Stimulated activated CD8-positive, alpha-beta memory T cell treated with anti-CD3 and anti-CD28 coated beads, Interleukin-12 subunit alpha, Interleukin-12 subunit beta, amount 100 ng/mL, for 4 hours (primary cell): ENCODE measurements at regions not wholly inside any gene's neighbourhood (a gene's known extent, or its start where the extent isn't known, plus 50 kb on each side); places are given as distances from the start of the nearest gene placed in this dataset.
"Not testable (repeated sequence)": the region's sequence is repeated elsewhere in the genome, so short reads cannot be mapped to it uniquely, and the experiment has no call there.

Experiments
- DNase-seq: peaks from one replicate; pipeline ENCODE4 v3.0.0-alpha.2; 2020; ENCODE audit warnings: low read depth

GRCh38 chr4:13678186-13678924 is 50.8 kb upstream of the BOD1L1 start:
- DNase-seq: no peak

- no peak for DNase-seq
Observed at GRCh38 chr4:13681570-13681969, 54.0 kb upstream of the BOD1L1 start.

- no peak for DNase-seq
Observed at GRCh38 chr4:13694256-13694655, 66.7 kb upstream of the BOD1L1 start.

- no peak for DNase-seq
Observed at GRCh38 chr4:13698296-13698695, 70.8 kb upstream of the BOD1L1 start.

- DNase-seq: no peak
Observed at GRCh38 chr4:13700021-13700857, 72.7 kb upstream of the BOD1L1 start.

- not testable (repeated sequence) for DNase-seq
Observed at GRCh38 chr4:13700858-13701140, 73.3 kb upstream of the BOD1L1 start.

- DNase-seq: no peak
Observed at GRCh38 chr4:13701937-13702446, 74.5 kb upstream of the BOD1L1 start.

GRCh38 chr4:13703096-13703495 is 75.6 kb upstream of the BOD1L1 start:
- DNase-seq: no peak

GRCh38 chr4:13704035-13704434 is 76.5 kb upstream of the BOD1L1 start:
- DNase-seq: no peak

- DNase-seq: no peak
Observed at GRCh38 chr4:13704761-13705160, 77.2 kb upstream of the BOD1L1 start.

- DNase-seq: no peak
Observed at GRCh38 chr4:13705521-13706041, 78.1 kb upstream of the BOD1L1 start.

- no peak for DNase-seq
Observed at GRCh38 chr4:13706120-13706519, 78.6 kb upstream of the BOD1L1 start.

GRCh38 chr4:13706716-13707115 is 79.2 kb upstream of the BOD1L1 start:
- DNase-seq: no peak

GRCh38 chr4:13710246-13710885 is 82.8 kb upstream of the BOD1L1 start:
- DNase-seq: no peak

- no peak for DNase-seq
Observed at GRCh38 chr4:13711233-13711785, 83.8 kb upstream of the BOD1L1 start.

GRCh38 chr4:13721894-13722293 is 94.4 kb upstream of the BOD1L1 start:
- DNase-seq: no peak

- DNase-seq: no peak
Observed at GRCh38 chr4:13722649-13723048, 95.1 kb upstream of the BOD1L1 start.

GRCh38 chr4:13728761-13729160 is 101.2 kb upstream of the BOD1L1 start:
- no peak for DNase-seq

- no peak for DNase-seq
Observed at GRCh38 chr4:13731019-13731418, 103.5 kb upstream of the BOD1L1 start.

- DNase-seq: no peak
Observed at GRCh38 chr4:13733817-13734216, 106.3 kb upstream of the BOD1L1 start.

- DNase-seq: no peak
Observed at GRCh38 chr4:13750594-13750993, 123.1 kb upstream of the BOD1L1 start.

GRCh38 chr4:13761581-13761980 is 134.1 kb upstream of the BOD1L1 start:
- DNase-seq: not testable (repeated sequence)
